ENCODE measurements at regions not wholly inside any gene's neighbourhood (a gene's known extent, or its start where the extent isn't known, plus 50 kb on each side); places are given as distances from the start of the nearest gene placed in this dataset.

DNA sequence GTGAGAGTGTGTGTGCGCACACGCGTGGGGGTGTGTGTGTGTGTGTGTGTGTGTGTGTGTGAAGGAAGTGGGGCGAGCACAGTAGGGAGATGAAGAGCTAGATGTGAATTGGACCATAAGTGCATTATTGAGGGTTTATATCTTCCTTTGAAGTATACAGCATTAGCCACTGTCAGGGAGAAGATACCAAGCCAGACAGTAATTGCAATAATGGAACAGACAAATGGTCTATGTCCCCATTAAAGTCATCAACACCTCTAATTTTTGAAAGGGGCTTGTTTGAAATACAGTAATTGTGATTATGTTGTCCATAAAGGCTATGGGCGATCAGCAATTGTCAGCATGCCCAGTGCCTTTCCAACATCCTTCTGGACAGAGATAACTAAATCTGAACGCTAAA, 429.2 kb upstream of the NR2F2 start:
- no peak for DNase-seq

- no peak for DNase-seq
These were observed 427.9 kb upstream of the NR2F2 start for GRCh38 chr15:95902606-95903005.

GRCh38 chr15:95903352-95903751, 427.1 kb upstream of the NR2F2 start:
- no peak for DNase-seq

DNA sequence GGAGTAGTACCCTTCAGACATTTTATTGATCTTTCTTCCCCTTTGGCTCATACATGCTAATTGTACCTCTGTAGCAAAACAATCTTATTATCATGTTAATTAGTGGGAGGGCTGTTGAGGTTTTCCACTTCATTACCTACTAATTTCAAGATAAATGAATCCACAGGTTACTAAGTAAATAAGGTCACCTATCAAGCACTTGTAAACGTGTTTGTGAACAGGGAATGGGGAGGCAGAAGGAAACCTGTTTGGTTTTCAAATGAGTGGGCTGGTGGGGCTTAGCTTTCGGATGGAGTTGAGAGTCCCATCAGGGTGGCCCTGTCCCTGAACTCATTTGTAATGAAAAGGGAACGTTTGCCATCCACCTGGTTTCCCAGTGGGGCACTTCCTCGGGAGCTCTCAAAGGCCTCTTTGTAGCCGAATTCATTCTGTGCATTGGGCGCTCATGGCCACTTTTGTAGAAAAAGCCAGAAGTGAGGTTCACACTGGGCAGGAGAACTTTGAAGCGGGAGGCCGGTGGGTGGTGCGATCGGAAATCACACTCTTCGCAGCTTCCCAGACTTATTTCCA, 419.8 kb upstream of the NR2F2 start:
- DNase-seq: no peak

DNA sequence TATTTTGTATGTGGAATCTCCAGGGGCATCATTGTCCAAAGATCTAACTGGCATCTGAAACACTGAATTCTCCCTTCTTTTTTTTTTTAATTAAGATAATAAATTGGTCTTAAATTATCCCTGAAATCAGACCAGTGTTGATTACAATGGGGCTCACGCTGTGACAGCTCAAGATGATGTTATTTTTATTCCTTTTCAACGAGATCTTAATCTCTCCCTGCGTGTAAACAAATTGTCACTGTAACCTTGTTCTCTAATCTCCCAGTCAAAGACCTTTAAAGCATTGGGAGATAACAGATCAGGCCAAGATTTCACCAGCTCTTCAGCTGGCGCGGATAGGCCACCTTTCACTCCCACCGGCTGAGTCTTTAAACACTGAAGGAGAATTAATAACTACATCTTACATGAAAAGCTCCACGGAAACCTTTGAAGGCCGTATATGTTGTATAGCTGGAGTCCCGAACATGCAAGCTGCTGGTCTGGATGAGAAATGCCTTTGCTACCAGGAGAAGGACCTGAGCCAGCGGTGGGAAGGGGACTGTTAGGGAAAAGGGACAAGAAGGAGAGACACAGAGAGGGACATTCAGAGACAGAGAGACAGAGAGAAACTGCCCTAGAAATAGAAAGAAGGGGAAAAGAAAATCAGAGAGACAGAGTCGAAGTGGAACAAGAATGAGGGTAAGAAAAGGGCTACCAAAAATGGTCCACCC, 418.8 kb upstream of the NR2F2 start:
- DNase-seq: no peak

DNA sequence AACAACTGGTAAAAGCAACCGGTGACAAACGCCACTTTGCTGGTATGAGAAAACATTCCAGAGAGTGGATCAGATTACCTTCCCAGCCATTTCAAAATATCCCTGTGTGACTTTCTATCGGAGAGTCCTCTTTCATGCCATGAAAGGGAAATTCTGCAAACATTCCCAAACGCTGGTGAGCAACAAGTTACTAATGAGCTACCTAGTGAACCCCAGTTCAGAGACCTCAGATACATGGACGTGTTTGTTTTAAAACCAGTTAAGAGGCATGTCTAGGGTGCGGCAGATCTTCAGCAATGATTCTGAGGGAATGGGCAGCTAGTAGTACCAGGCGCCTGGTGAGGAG, 418.2 kb upstream of the NR2F2 start:
- DNase-seq: no peak

DNA sequence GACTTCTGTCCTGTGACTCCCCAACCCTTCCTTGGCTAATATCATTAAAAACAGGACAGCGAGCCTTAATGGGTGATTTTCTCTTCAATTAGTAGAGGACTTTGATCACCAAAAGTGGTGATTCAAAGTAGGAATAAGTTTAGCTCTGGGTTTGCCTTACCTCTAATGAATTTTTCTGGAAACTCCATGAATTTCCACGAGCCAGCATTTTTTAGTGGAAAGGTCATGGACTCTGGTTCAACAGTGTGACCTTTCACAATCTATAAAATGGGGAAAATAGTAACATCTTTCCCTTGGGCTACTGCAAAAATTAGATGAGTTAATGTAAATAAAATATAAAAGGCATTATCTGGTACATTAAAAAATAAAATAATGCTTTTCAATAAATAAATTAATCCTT, 417.8 kb upstream of the NR2F2 start:
- DNase-seq: no peak

- no peak for DNase-seq
These were observed 413.9 kb upstream of the NR2F2 start for GRCh38 chr15:95916568-95916967.

DNA sequence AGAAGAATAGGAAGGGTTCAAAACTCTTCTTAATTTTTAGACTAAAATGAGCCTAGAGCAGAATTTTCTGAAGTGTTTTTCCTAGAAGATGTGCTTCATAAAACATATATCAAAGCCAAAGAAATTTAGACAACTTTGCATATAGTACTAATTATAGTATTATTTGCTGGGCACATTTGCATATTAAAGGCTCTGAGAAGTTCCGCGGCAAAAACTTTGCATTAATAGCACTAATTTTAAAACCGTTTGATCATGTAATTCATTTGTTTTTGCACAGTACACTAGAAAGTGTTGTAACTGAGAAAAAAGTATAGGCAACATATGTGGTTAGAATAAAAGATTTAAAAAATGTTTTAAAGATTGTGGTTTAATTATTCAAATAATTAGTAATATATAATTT, 412.0 kb upstream of the NR2F2 start:
- DNase-seq: no peak

GRCh38 chr15:95919460-95919859, 411.0 kb upstream of the NR2F2 start:
- no peak for DNase-seq

DNA sequence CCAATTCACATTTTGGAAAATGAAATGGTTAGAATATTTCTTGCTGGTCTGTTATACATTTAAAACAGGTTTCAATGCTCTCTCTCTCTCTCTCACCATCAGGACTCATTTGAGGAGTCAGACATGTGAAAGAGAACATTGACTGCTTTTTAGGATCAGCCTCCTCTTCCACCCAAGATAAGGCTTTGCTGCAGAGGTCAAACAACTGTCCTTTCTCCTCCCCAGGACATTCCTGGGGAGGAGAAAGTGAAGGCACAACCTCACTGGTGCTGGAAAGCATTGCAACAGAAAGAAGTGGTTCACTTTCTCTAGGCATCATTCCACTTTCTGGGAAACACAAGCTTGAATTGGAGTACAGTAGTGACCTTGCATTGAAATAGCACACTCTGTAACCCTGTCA, 409.1 kb upstream of the NR2F2 start:
- DNase-seq: no peak

DNA sequence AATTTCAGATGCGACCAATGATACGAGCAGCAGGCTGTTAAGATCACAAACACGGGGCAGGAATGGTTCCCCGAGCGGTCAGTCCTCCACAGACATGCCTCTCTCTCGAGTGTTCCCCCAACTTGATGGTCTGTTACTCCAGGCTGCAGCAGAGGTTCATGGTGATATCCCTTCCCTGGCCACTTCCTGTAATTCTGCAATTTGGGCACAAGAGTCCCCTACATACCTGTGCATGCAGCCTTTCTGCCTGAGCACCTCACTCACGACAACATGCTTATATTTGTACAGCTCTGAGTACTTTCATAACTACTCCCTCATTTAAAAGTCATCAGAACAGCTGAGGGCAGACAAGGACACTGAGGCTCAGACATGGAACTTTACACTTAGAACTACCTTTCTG, 408.1 kb upstream of the NR2F2 start:
- no peak for DNase-seq

DNA sequence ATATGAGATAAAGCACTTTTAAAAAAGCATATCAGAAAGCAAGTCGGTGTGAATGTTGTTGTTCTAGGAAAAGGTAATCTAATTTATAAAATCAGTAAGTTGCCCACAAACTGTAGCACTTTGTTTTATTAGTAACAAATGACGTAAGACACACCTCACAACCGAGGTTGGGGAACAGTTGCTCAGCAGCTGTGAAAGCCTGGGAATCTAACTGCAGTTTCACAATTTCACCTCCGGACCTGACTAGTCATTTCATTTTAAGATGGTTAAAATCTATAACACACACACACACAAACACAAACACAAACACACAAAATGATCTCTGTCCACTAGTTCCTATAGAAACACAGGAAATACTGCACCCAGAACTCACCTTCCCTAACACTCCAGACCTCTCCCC, 406.7 kb upstream of the NR2F2 start:
- no peak for DNase-seq

- DNase-seq: no peak
These were observed 401.7 kb upstream of the NR2F2 start for GRCh38 chr15:95928822-95929221.

DNA sequence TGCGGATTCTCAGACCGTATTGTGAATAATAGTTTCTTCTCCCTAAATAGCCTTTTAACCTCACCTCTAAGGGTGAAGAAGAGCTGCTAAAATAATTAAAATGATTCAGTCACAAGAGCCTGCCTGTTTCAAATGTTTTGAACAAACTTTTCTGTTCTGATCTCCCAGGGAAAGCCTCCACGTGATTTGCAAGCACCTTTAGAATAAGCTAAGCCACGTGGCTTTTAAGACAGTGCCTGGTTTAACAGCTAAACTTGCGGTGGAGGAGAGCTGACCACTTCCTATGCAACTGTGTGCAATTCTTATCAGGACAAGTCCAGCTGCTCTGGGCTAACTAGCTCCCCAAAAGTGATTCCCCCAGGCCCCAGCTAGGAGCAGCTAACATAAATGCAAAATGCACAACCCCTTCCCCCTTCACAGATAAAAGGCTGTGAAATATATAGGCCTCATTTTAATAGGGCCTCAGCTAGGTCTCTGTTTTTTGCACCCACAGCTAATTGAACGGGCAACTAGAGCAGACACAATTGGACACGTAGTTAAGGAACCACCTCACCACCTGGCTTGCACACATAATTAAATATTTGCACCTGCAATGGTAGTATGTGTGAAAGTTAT, 401.2 kb upstream of the NR2F2 start:
- no peak for DNase-seq

DNA sequence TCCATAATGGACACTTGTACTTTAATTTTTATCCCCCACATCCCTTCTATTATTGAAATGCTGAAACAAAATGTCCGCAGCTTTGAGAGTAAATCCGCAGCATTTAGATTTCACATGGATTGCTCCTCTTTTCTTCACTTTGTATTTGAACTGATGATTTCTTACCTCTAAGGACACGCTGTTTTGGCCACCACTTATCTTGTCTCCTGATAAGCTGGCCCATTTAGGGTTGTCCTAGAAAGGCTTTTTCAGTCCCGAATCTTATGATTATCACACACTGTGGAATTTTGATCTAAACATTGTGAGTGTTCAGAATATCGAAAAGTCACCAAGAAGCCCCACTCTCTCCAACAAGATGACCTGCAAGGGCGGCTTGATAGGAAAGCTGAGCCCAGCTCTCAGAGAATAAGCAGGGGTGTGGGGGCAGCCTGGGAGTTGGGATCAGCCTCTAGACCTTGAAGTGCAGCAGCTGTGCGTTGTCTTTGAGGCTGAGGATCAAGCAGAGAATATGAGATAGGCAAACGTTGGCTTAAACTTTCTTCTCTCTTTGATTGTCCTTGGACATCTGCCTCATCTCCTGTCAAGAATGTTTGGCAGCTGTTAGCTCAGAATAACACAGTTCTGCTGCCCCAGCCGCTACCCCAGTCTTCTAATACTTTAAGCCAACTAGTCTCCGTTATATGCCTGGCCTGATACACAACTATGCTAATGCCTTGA, 399.7 kb upstream of the NR2F2 start:
- no peak for DNase-seq

- no peak for DNase-seq
These were observed 398.9 kb upstream of the NR2F2 start for GRCh38 chr15:95931619-95932018.

DNA sequence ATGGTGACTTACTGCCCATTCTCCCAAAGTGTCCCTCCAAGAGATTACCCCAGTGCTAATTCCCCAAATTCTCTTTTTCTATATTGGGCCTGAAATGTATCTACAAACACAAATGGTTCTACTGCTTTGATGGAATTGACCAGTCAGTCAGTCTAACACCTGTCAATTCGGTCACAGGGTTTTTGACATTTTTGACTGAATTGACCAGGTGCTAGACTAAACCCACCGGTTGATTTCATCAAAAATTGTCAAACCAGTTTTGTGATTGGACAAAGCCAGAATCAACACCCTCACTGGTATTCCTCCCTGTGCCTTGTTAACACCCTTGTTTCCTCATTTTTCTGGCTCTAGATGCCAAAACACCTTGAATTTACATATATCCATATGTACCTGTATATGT, 398.4 kb upstream of the NR2F2 start:
- no peak for DNase-seq

DNA sequence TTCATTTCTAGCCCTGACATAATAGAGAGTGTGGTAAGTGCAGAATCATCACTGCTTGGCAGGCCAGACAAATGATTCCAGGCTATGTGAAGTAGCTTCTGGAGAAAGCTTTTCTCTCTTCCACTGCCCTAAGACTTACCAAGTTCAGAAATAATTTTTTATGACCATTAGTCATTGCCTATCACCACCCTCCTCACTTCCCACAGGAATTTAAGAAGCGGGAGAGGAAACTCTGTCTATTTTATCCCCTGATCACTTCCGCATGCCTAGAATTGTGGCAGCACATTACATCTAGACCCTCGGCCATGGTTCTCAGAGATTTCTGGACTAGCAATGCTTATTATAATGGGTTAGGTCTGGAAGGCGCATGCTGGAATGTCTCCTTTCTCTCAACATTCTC, 397.8 kb upstream of the NR2F2 start:
- no peak for DNase-seq

GRCh38 chr15:95935852-95936251, 394.6 kb upstream of the NR2F2 start:
- no peak for DNase-seq

DNA sequence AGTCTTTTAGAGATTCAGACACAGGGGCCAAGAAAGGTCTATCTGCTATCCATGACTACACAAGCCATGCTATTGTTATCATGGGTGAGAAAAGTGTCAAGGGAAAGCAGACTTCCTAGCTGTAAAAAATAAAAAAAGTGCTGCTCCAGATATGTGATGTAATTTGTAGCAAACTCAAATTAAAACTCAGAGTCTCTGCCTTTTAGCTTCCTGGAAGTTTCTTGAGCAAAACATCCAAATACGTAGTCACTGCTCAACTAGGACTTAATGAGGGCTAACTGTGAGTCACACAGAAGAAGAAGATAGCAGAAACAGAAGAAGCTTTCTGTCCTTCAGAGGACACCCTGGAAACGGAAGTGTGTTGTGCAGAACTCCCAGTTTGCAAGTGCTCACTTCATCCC, 393.4 kb upstream of the NR2F2 start:
- no peak for DNase-seq

- no peak for DNase-seq
These were observed 390.0 kb upstream of the NR2F2 start for GRCh38 chr15:95940431-95940985.

DNA sequence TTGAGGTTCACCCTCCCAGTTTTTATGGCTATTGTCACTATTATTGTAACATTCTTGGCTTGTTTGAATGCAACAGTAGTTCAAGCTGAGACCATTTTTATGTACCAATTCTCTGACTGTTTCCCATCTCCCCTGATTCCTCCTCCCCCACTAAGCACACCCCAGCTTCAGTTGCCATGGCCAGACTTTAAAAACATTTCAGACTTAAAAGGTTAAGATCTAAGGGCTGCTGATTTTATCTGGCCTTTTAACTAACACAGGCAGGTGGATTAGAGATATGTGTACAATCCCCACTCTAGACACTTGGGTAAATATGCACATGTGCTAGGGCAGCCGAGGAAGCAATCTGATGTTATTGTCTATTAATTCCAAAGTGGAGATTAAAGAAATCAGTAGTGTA, 386.3 kb upstream of the NR2F2 start:
- no peak for DNase-seq
